ENCODE measurements at regions not wholly inside any gene's neighbourhood (a gene's known extent, or its start where the extent isn't known, plus 50 kb on each side); places are given as distances from the start of the nearest gene placed in this dataset.

- TF ChIP-seq, protein P1, sequence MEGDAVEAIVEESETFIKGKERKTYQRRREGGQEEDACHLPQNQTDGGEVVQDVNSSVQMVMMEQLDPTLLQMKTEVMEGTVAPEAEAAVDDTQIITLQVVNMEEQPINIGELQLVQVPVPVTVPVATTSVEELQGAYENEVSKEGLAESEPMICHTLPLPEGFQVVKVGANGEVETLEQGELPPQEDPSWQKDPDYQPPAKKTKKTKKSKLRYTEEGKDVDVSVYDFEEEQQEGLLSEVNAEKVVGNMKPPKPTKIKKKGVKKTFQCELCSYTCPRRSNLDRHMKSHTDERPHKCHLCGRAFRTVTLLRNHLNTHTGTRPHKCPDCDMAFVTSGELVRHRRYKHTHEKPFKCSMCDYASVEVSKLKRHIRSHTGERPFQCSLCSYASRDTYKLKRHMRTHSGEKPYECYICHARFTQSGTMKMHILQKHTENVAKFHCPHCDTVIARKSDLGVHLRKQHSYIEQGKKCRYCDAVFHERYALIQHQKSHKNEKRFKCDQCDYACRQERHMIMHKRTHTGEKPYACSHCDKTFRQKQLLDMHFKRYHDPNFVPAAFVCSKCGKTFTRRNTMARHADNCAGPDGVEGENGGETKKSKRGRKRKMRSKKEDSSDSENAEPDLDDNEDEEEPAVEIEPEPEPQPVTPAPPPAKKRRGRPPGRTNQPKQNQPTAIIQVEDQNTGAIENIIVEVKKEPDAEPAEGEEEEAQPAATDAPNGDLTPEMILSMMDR (IDR thresholded peaks at IDR 0.05) = no peak
- TF ChIP-seq POLR2A (IDR thresholded peaks at IDR 0.05) = no peak
Observed at GRCh38 chr6:165827190-165827518, 164.1 kb upstream of the PDE10A start.

Data from uterus (tissue), 2 donors.